HG03196 (cell line): ENCODE measurements at regions not wholly inside any gene's neighbourhood (a gene's known extent, or its start where the extent isn't known, plus 50 kb on each side); places are given as distances from the start of the nearest gene placed in this dataset.

Experiments used
- ATAC-seq: cut with Tn5 transposase; IDR thresholded peaks from one replicate; pipeline ENCODE4 v1.9.1; 2021; ENCODE audit not compliant: unreplicated experiment

GRCh38 chr6:19312241-19312978, 524.8 kb upstream of the ID4 start:
- ATAC-seq: no peak

- ATAC-seq: no peak
These were observed 519.7 kb upstream of the ID4 start for GRCh38 chr6:19317431-19317986.

GRCh38 chr6:19319005-19319404, 518.2 kb upstream of the ID4 start:
- no peak for ATAC-seq

GRCh38 chr6:19320111-19320581, 517.0 kb upstream of the ID4 start:
- ATAC-seq: no peak

- no peak for ATAC-seq
These were observed 514.3 kb upstream of the ID4 start for GRCh38 chr6:19322691-19323485.

- ATAC-seq: no peak
These were observed 512.8 kb upstream of the ID4 start for GRCh38 chr6:19324376-19324775.

- no peak for ATAC-seq
These were observed 511.8 kb upstream of the ID4 start for GRCh38 chr6:19325335-19325789.

- ATAC-seq: no peak
These were observed 509.9 kb upstream of the ID4 start for GRCh38 chr6:19327241-19327640.

- no peak for ATAC-seq
These were observed 509.5 kb upstream of the ID4 start for GRCh38 chr6:19327661-19328060.

GRCh38 chr6:19329078-19329477, 508.1 kb upstream of the ID4 start:
- no peak for ATAC-seq

- no peak for ATAC-seq
These were observed 506.1 kb upstream of the ID4 start for GRCh38 chr6:19331089-19331488.

GRCh38 chr6:19332806-19333460, 504.2 kb upstream of the ID4 start:
- no peak for ATAC-seq

GRCh38 chr6:19333936-19334335, 503.2 kb upstream of the ID4 start:
- ATAC-seq: no peak

- ATAC-seq: no peak
These were observed 500.6 kb upstream of the ID4 start for GRCh38 chr6:19336579-19336978.

- ATAC-seq: no peak
These were observed 500.1 kb upstream of the ID4 start for GRCh38 chr6:19337101-19337500.

GRCh38 chr6:19342616-19343015, 494.6 kb upstream of the ID4 start:
- no peak for ATAC-seq

- ATAC-seq: no peak
These were observed 487.7 kb upstream of the ID4 start for GRCh38 chr6:19349429-19349828.

- no peak for ATAC-seq
These were observed 483.0 kb upstream of the ID4 start for GRCh38 chr6:19354181-19354580.

GRCh38 chr6:19356692-19357091, 480.5 kb upstream of the ID4 start:
- no peak for ATAC-seq

GRCh38 chr6:19362396-19362795, 474.8 kb upstream of the ID4 start:
- ATAC-seq: no peak

GRCh38 chr6:19368511-19368910, 468.7 kb upstream of the ID4 start:
- no peak for ATAC-seq
